HG03558 (cell line): ENCODE measurements at regions not wholly inside any gene's neighbourhood (a gene's known extent, or its start where the extent isn't known, plus 50 kb on each side); places are given as distances from the start of the nearest gene placed in this dataset.

Experiments used
- ATAC-seq: cut with Tn5 transposase; IDR thresholded peaks from one replicate; pipeline ENCODE4 v1.9.1; 2021; ENCODE audit warnings: moderate number of reproducible peaks; ENCODE audit not compliant: unreplicated experiment; ENCODE audit errors: extremely low read depth

GRCh38 chr10:113285305-113285704 is 267.5 kb upstream of the HABP2 start:
- no peak for ATAC-seq

- ATAC-seq, result no peak
Observed at GRCh38 chr10:113287592-113287991, 265.3 kb upstream of the HABP2 start.

- ATAC-seq, result no peak
Observed at GRCh38 chr10:113290137-113290536, 262.7 kb upstream of the HABP2 start.

GRCh38 chr10:113291413-113291812 is 261.4 kb upstream of the HABP2 start:
- no peak for ATAC-seq

GRCh38 chr10:113292086-113292485 is 260.8 kb upstream of the HABP2 start:
- no peak for ATAC-seq

- ATAC-seq, result no peak
Observed at GRCh38 chr10:113292743-113293142, 260.1 kb upstream of the HABP2 start.

- no peak for ATAC-seq
Observed at GRCh38 chr10:113293167-113293566, 259.7 kb upstream of the HABP2 start.

- ATAC-seq, result no peak
Observed at GRCh38 chr10:113294868-113295267, 258.0 kb upstream of the HABP2 start.

GRCh38 chr10:113297226-113297625 is 255.6 kb upstream of the HABP2 start:
- no peak for ATAC-seq

- ATAC-seq, result no peak
Observed at GRCh38 chr10:113298616-113299015, 254.2 kb upstream of the HABP2 start.

GRCh38 chr10:113300201-113300600 is 252.7 kb upstream of the HABP2 start:
- no peak for ATAC-seq

- ATAC-seq, result no peak
Observed at GRCh38 chr10:113300617-113301016, 252.2 kb upstream of the HABP2 start.

GRCh38 chr10:113301342-113301984 is 251.4 kb upstream of the HABP2 start:
- ATAC-seq, result no peak

GRCh38 chr10:113302062-113302461 is 250.8 kb upstream of the HABP2 start:
- no peak for ATAC-seq

- no peak for ATAC-seq
Observed at GRCh38 chr10:113303544-113304146, 249.2 kb upstream of the HABP2 start.

GRCh38 chr10:113304726-113305125 is 248.1 kb upstream of the HABP2 start:
- ATAC-seq, result no peak

- no peak for ATAC-seq
Observed at GRCh38 chr10:113305871-113306270, 247.0 kb upstream of the HABP2 start.

- no peak for ATAC-seq
Observed at GRCh38 chr10:113309791-113310190, 243.1 kb upstream of the HABP2 start.

- no peak for ATAC-seq
Observed at GRCh38 chr10:113310347-113310746, 242.5 kb upstream of the HABP2 start.

GRCh38 chr10:113313048-113313602 is 239.7 kb upstream of the HABP2 start:
- no peak for ATAC-seq

GRCh38 chr10:113313722-113314121 is 239.1 kb upstream of the HABP2 start:
- no peak for ATAC-seq

- ATAC-seq, result no peak
Observed at GRCh38 chr10:113316506-113316905, 236.3 kb upstream of the HABP2 start.
